Activated CD8-positive, alpha-beta memory T cell treated with anti-CD3 and anti-CD28 coated beads, Interleukin-2, amount 50 U/mL, for 48 hours (primary cell): ENCODE measurements at regions not wholly inside any gene's neighbourhood (a gene's known extent, or its start where the extent isn't known, plus 50 kb on each side); places are given as distances from the start of the nearest gene placed in this dataset.
"Not testable (repeated sequence)": the region's sequence is repeated elsewhere in the genome, so short reads cannot be mapped to it uniquely, and the experiment has no call there.

Source experiments
- DNase-seq: peaks from one replicate; pipeline ENCODE4 v3.0.0-alpha.2; 2020

DNA sequence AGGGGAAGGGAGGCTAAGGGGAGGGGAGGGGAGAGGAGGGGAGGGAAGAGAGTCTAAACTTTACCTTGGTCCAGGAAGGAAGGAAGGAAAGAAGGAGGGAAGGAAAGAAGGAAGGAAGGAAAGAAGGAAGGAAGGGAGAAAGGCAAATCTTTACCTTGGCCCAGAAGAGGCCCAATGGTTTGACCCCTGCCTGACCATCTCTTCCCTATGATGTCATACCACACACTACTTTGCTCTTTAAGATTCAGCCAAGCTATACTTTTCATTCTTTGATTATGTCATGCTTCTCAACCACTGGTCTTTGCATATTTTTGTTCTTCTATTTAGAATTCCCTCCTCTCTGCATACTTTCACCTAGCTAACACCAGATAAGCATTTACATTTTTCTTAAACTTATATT is 1077.5 kb downstream of the PCDH9 start:
- no peak for DNase-seq

DNA sequence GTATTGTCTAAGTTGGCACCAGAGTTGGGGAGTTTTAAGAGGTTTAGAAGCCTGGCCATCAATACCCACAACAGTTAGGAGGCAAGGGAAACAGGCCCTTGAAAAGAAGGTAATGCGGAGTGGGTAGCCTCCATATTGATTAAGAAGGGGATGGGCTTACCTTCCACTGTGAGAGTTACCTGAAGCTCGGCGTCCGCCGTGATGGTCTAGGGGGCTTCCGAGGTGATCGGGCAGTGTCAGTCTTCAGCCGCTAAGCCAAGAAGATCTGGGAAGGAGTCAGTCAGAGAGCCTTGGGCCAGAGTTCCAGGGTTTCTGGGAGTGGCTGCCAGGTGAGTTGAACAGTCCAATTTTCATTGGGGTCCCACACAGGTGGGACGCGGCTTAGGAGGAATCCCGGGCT is 1085.8 kb downstream of the PCDH9 start:
- DNase-seq = not testable (repeated sequence)

DNA sequence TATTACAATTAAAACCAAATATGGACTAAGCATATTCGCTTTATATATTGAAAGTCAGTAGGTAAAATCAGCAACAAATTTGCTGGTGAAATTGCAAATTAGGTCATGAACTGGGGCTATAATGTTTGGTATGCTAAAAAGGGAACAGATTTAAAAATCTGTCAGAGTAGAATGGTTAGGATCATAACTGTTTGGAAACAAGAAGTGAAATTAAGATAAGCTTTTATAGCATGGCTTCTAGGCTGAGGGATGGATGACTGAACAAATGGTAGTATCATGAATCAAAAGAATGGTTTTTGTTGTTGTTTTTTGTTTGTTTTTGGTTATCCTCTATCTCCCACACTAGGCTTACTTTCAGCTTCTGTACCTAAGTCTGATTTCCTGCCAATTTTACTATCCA is 1090.4 kb downstream of the PCDH9 start:
- DNase-seq = no peak

GRCh38 chr13:66139250-66139649 is 1090.9 kb downstream of the PCDH9 start:
- no peak for DNase-seq

GRCh38 chr13:66138172-66138811 is 1091.8 kb downstream of the PCDH9 start:
- DNase-seq = no peak

DNA sequence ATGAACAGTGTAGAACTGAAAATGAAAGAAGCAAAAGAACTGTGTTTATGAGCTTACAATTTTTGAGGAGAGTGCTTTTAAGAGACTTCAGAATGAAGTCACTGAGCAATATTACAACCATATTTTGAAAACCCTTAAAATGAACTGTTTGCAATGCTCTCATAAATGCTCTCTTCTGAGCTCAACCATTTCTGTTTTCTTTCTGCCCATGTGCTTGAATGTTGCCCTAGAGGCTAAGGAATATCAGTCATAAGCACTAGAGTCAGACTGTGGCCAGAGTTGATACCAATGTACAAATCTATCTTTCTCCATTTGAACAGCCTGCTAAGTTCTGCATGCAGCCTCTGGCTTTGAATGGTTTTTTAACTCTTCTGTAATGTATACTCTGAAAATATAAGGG is 1092.8 kb downstream of the PCDH9 start:
- DNase-seq = no peak

DNA sequence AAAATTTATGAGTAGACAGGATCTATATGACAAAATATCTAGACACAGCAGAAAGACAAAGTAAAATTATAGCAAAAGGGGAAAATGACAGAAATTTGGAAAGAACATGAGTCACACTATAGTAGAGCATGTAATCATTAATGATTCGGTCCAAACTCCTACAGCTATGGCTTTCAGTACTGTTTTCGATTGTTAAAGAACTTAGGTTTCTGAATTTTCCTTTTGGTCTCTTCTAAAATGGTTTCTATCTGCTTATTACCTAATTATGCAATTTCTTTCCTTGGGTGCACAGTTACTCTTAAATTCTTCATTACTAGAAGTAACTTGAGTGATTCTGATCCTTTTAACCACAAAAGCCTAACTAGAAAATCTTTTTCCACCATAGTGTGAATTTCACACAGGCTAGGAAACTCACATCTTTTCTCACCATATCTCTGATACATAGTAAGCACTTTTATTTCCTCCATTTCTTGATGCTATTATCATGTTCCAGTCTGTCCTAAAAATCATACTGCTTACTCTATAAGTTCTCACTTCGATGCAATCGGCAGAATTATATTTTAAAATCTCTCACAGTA is 1101.4 kb downstream of the PCDH9 start:
- no peak for DNase-seq

DNA sequence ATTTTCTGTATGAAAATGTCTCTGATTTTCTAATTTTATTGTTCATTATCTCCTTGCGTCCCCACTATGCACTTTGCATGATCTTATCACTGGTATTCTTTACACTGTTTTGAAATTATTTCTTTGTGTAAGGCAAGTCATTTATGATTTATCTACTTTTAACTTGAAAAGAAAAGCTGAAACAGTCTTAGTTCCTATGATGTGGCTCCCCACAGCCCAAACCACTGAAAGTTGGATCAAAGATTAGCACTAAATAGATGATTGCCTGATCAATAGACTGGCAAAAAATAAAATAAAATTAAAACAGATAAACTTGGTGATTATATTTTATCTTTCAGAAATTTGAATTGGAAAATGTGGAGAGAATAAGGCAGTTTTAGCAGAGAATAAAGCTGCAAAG is 1101.9 kb downstream of the PCDH9 start:
- no peak for DNase-seq

GRCh38 chr13:66117563-66117962 is 1112.6 kb downstream of the PCDH9 start:
- DNase-seq = no peak

- DNase-seq = no peak
Observed at GRCh38 chr13:66113882-66114526, 1116.1 kb downstream of the PCDH9 start.

DNA sequence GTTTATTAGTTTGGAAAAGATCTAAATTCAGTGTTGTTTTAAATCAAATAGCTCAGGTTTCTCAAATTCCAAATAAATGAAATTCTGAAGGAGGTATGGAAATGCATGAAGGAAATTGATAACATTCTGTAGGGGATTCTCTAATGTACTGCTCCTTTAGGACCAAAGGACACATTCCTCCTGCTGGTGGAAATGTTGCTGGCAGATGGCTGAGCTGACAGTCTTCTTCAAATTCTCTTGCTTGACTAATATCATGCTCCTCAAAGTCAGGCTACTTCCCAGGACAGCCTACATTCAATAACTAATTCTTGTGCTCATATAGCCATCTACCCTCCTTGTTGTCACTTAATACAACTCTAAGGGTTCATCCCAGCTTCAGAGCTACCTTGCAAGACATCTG is 1118.5 kb downstream of the PCDH9 start:
- DNase-seq = no peak

DNA sequence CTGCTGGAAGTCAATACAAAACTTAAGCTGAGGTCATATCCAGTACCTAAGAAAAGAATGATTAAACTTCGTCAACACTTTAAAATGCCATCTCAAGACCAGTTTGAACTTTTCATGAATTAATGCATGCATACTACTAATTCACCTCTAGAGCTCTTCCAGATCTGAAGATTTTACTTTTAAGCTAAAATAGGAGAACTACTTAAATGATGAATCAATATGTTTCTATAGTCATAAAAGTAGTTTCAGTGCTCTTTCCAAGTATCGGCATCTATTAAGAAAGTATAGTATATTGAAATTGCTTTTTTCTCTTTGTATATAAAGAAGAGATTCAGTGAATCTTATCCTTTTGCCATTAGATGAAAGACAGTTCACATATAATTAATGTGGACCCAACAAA is 1123.9 kb downstream of the PCDH9 start:
- DNase-seq = no peak

- no peak for DNase-seq
Observed at GRCh38 chr13:66102864-66103263, 1127.3 kb downstream of the PCDH9 start.

DNA sequence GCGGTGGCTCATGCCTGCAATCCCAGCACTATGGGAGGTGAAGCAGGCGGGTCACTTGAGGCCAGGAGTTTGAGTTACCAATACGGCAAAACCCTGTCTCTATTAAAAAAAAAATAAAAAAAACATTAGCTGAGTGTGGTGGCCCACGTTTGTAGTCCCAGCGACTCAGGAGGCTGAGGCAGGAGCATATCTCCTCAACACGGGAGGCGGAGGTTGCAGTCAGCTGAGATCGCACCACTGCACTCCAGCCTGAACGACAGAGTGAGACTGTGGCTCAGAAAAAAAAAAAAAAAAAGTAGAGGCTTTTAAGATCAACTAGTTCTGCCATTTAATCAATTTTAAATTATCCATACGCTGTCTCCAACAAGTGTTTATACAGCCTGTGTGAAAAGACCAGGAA is 1130.3 kb downstream of the PCDH9 start:
- no peak for DNase-seq

DNA sequence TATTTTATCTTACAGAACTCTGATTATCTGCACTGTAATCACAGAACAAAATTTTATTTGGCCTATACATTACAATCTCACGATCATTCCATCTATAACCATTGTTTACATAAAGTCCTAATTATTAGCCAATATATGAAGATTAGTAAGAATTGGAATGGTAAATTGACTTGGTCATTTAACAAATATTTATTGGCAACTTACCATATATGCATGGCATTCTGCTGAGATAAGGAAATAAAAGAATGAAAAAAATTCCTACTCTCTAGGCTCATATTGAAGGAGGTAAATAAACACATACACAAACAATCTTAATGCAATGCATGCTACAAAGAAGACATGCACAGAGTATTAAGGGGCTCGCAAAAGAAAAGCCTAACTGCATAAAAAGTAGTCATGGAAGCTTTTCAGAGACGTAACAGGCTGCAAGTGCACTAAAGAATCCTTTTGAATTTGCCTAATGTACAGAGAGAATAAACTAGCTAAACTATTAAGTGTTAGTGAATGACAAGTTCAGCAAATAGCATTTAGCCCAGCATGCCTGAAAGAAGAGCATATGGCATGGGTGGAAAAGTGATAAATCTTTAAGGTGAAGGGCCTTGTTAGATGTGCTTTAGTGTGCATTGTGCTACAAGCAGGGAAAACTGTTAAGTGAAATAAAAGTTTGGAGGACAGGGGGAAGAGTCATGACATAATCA is 1131.1 kb downstream of the PCDH9 start:
- DNase-seq = no peak

GRCh38 chr13:66089711-66090110 is 1140.4 kb downstream of the PCDH9 start:
- DNase-seq = no peak

DNA sequence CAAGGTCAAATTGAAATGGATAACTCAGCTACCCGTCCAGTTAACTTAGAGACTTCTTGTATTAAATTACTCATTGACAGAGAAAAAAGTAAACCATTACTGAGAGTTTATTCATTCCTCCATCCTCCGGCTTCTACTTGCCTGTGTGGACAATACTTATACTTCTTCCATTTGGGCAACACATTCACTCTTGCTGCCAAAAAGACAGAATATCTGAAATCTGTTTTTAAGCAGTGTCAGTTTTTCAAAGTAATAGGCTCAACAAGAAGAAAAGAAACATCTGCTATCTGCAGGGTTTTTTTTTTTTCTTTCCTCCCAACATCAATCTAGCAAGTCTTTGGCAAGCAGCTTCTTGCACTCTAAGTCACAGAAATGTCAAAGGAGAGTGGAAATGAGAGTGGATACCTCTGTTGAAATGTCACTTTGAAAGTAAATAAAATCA is 1142.8 kb downstream of the PCDH9 start:
- DNase-seq = no peak

DNA sequence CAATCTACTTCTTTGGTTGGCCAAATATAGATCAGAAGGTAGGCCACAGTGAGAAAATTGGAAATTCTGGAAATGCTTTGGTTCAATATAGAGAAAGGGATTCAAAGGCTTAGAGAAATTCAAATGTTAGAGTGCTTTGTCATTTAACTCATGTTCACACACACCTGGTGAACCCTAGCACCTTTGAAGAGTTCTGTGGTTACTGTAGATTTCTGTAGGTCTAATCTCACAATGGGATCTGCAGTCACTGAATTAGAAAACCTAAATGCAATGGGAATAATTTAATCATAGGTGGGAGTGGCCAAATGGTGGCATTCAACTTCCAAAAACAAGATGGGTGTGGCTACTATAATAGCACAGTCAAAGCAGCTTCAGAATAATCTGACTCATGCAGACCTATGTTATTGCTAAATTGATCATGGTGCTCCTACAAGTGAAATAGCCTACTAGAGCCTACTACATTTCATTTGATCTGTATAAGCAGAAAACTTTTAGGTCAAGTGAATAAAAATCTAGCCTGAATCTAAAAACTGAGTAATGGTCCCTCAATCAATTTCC is 1152.9 kb downstream of the PCDH9 start:
- DNase-seq = no peak

GRCh38 chr13:66076417-66076816 is 1153.7 kb downstream of the PCDH9 start:
- no peak for DNase-seq

DNA sequence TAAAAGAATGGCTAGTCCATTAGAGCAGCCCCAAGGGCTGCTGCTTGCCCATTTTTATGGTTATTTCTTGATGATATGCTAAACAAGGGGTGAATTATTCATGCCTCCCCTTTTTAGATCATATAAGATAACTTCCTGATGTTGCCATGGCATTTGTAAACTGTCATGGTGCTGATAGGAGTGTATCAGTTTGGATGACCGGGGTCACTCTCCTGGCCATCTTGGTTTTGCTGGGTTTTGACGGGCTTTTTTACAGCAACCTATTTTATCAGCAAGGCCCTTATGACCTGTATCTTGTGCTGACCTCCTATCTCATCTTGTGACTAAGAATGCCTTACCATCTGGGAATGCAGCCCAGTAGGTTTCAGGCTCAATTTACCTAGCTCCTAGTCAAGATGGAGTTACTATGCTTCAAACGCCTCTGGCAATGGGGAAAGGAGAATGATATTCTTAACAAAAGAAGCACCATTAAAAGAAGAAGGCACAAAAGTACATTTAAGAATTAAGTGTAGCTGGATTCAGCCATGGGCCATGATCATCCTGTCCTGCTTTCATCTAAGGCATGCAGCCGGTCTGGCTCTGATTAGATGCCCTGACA is 1156.0 kb downstream of the PCDH9 start:
- no peak for DNase-seq

GRCh38 chr13:66072097-66072496 is 1158.0 kb downstream of the PCDH9 start:
- not testable (repeated sequence) for DNase-seq

GRCh38 chr13:66071608-66072007 is 1158.5 kb downstream of the PCDH9 start:
- DNase-seq = no peak

GRCh38 chr13:66071029-66071428 is 1159.1 kb downstream of the PCDH9 start:
- DNase-seq = no peak
